Skeletal muscle cell (primary cell): ENCODE measurements at regions not wholly inside any gene's neighbourhood (a gene's known extent, or its start where the extent isn't known, plus 50 kb on each side); places are given as distances from the start of the nearest gene placed in this dataset.

Experiments used
- DNase-seq: peaks from one replicate; pipeline ENCODE4 v3.0.0-alpha.2; 2010; ENCODE audit warnings: low read depth
- H3K4me3 ChIP-seq: 2 replicates; pipeline ENCODE4 v1.5.1; 2011; ENCODE audit warnings: low read depth, mild to moderate bottlenecking, control low read depth, low read length, moderate library complexity

GRCh38 chr3:23663246-23663645 lies 142.5 kb upstream of the UBE2E1 start:
- no peak for DNase-seq
- no peak overlapping the region for H3K4me3 ChIP-seq

- DNase-seq = no peak
Measured at GRCh38 chr3:23663661-23664186, 142.0 kb upstream of the UBE2E1 start.

GRCh38 chr3:23664459-23664858 lies 141.3 kb upstream of the UBE2E1 start:
- no peak overlapping the region for H3K4me3 ChIP-seq
- no peak for DNase-seq

More at GRCh38 chr3:23663661-23664186, 142.0 kb upstream of the UBE2E1 start:
- H3K4me3 ChIP-seq = no peak overlapping the region

DNA sequence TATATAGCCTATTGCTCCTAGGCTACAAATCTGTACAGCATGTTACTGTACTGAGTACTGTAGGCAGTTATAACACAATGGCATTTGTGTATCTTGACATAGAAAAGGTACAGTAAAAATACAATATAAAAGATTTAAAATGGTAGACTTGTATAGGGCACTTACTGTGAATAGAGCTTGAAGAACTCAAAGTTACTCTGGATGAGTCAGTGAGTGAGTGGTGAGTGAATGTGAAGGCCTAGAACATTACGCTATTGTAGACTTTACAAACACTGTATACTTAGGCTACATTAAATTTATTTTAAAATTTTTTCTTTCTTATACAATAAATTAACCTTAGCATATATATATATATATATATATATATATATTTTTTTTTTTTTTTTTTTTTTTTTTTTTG lies 140.0 kb upstream of the UBE2E1 start:
- DNase-seq = no peak
- no peak overlapping the region for H3K4me3 ChIP-seq

GRCh38 chr3:23666818-23667217 lies 138.9 kb upstream of the UBE2E1 start:
- no peak for DNase-seq
- H3K4me3 ChIP-seq = no peak overlapping the region

- no peak for DNase-seq
- no peak overlapping the region for H3K4me3 ChIP-seq
Measured at GRCh38 chr3:23667536-23668429, 138.0 kb upstream of the UBE2E1 start.

DNA sequence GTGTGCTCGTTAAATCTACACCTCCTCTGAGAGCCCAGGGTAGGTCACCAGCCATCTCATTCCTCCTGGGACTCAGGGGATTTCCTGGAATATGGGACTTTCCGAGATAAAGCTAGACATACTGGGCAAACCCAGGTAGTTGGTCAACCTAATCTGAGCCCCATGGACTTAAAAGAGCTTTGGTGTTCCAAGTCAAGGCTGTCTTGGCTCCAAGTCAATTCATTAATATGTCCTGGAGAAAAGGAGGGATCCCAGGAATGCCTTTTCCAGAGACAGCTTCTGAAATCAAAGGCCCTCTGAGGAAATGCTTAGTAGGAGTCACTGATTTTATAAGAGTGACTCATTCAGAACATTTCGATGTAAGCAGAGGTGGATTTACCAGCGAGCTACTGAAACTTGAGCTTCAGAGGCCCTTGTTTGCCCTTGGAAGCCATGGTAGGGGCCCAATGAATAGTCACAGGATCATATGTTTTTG lies 137.3 kb upstream of the UBE2E1 start:
- H3K4me3 ChIP-seq = no peak overlapping the region
- peak; percentile 87 for DNase-seq

GRCh38 chr3:23669541-23670255 lies 136.1 kb upstream of the UBE2E1 start:
- no peak for DNase-seq
- H3K4me3 ChIP-seq = no peak overlapping the region

- DNase-seq = no peak
- H3K4me3 ChIP-seq = no peak overlapping the region
Measured at GRCh38 chr3:23671851-23672589, 133.7 kb upstream of the UBE2E1 start.

- no peak overlapping the region for H3K4me3 ChIP-seq
- no peak for DNase-seq
Measured at GRCh38 chr3:23672628-23673027, 133.1 kb upstream of the UBE2E1 start.

DNA sequence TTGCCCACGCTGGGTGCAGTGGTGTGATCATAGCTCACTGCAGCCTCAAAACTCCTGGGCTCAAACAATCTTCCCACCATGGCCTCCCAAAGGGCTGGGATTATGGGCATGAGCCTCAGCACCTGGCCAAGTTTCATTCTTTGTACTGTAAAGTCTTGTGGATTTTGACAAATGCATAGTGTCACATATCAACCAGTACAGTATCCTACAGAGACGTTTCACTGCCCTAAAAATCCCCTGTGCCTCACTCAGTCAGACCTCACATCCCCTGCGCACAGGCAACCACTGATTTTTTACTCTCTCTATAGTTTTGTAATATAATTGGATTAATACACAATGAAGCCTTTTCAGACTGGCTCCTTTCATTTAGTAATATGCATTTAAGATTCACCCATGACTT lies 130.7 kb upstream of the UBE2E1 start:
- no peak overlapping the region for H3K4me3 ChIP-seq
- DNase-seq = no peak

DNA sequence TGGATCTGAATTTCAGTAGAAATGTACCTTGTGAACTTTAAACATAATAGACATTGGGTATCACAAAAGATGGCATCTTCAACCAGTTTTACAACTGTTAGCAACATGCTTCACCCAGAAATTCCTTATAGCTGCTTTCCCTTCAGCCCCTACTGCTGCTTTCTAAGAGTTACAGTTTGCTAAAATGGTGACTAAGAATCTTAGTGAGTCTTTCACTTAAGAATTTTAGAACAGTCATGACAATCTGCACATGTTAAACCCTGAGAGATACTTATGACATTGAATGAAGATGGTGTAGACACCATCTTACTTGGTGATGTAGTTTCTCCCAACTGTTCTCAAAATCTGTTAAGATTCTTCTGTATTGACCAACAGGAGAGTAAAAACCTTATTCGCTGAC lies 129.7 kb upstream of the UBE2E1 start:
- no peak for DNase-seq
- H3K4me3 ChIP-seq = no peak overlapping the region

GRCh38 chr3:23682646-23683045 lies 123.1 kb upstream of the UBE2E1 start:
- H3K4me3 ChIP-seq = no peak overlapping the region
- DNase-seq = no peak

GRCh38 chr3:23685541-23686258 lies 120.1 kb upstream of the UBE2E1 start:
- H3K4me3 ChIP-seq = no peak overlapping the region

DNA sequence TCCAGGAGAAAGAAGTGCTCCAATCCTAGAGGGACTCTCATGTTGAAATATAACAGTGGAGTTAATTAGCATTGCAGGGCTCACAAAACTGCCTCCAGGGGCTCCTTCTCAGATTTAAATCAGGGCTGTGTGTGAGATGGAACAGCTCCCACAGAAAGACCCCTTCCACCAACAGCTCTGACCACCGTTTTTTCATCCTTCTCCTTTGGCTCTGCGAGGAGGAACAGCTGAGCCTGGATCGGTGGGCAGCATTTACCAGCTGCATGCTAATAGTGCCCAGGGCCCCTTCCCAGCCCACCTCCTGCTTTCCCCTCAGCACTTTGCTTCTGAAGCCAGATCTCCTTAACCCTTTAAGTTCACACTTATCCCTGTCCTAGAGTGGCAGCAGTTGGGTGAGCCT lies 119.2 kb upstream of the UBE2E1 start:
- no peak for DNase-seq
- H3K4me3 ChIP-seq = no peak overlapping the region

More at GRCh38 chr3:23685541-23686258, 120.1 kb upstream of the UBE2E1 start:
- DNase-seq = peak; percentile 99

- no peak for DNase-seq
- H3K4me3 ChIP-seq = no peak overlapping the region
Measured at GRCh38 chr3:23691357-23691895, 114.3 kb upstream of the UBE2E1 start.

- peak; percentile 30 for DNase-seq
- no peak overlapping the region for H3K4me3 ChIP-seq
Measured at GRCh38 chr3:23696842-23697241, 108.9 kb upstream of the UBE2E1 start.

GRCh38 chr3:23697416-23697815 lies 108.3 kb upstream of the UBE2E1 start:
- no peak overlapping the region for H3K4me3 ChIP-seq
- DNase-seq = no peak
